ENCODE measurements at regions not wholly inside any gene's neighbourhood (a gene's known extent, or its start where the extent isn't known, plus 50 kb on each side); places are given as distances from the start of the nearest gene placed in this dataset.
A peak's percentile ranks its signal among the peaks of the same experiment; 100 is the strongest.

DNA sequence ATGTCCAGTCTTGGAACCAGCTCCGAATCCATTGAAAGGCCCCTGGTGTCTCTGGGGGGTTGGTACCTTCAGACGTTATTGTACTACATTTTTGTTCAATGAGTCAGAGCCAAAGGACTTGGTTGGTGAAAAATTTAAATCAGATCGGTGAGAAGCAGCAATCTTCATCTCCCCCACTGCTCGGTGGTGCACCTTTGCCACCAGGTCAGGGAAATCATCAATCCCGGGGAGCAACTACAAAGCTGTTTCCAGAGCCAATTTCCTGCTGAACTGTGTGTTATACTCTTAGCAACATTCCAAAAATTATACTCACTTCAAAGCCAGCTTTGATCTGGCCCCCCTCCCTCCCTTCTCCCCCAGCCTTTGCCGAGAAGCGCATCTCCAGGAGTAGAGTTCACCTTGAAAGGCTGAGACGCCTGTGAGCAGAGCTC, 375.2 kb upstream of the WWC1 start:
- DNase-seq, result no peak
- TF ChIP-seq, protein P1, sequence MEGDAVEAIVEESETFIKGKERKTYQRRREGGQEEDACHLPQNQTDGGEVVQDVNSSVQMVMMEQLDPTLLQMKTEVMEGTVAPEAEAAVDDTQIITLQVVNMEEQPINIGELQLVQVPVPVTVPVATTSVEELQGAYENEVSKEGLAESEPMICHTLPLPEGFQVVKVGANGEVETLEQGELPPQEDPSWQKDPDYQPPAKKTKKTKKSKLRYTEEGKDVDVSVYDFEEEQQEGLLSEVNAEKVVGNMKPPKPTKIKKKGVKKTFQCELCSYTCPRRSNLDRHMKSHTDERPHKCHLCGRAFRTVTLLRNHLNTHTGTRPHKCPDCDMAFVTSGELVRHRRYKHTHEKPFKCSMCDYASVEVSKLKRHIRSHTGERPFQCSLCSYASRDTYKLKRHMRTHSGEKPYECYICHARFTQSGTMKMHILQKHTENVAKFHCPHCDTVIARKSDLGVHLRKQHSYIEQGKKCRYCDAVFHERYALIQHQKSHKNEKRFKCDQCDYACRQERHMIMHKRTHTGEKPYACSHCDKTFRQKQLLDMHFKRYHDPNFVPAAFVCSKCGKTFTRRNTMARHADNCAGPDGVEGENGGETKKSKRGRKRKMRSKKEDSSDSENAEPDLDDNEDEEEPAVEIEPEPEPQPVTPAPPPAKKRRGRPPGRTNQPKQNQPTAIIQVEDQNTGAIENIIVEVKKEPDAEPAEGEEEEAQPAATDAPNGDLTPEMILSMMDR (IDR thresholded peaks at IDR 0.05), result no peak
- H3K27me3 ChIP-seq, result no peaks in the 10 kb centered on the region
- peak overlapping the region in 1 of 4 donors; percentile 33 for H3K27ac ChIP-seq
- peak in 3 of 4 donors; percentile 24 to 46 (median 29) for ATAC-seq
- no peaks in the 10 kb centered on the region for H3K36me3 ChIP-seq
- no peak for FAIRE-seq
- no peak overlapping the region for H3K4me3 ChIP-seq
- intact Hi-C loops (cut with DNase I), result no loop called here
- 35 to 37% methylated on average over 8 of the region's 8 CpGs for WGBS, 2 donors
- no peaks in the 10 kb centered on the region for H3K4me1 ChIP-seq
- H3K9me3 ChIP-seq, result no peaks in the 10 kb centered on the region

DNA sequence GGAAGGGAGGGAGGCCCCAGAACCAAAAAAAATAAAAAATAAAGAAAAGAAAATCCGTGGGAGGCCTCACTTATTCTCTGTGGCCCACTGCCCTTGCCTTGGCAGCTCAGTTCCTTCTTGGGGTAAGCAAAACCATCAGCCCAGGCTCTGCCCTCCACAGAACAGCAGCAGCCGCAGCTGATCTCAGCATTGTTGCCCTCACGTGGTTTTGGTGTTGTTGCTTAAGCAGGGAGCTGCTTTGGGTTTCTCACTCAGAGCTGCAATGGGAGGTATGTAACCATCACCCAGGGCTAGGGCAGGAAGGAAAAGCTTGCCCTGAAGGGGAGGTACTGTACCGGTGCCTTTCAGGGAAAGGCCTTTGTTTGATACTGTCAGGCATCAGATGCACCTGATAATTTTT, 374.7 kb upstream of the WWC1 start:
- 43 to 57% methylated on average over 4 of the region's 4 CpGs for WGBS, 2 donors
- H3K27ac ChIP-seq, result peak overlapping the region in 1 of 4 donors; percentile 33
- H3K9me3 ChIP-seq, result no peaks in the 10 kb centered on the region
- no peaks in the 10 kb centered on the region for H3K27me3 ChIP-seq
- DNase-seq (peak in 1 of 6 donors; percentile 30), FAIRE-seq (no peak), ATAC-seq (peak in 3 of 4 donors; percentile 19 to 73 (median 70))
- no peak overlapping the region for H3K4me3 ChIP-seq
- H3K4me1 ChIP-seq, result no peaks in the 10 kb centered on the region
- no peaks in the 10 kb centered on the region for H3K36me3 ChIP-seq
- TF ChIP-seq, protein P1 (IDR thresholded peaks at IDR 0.05), result no peak
- intact Hi-C loops (cut with DNase I), result no loop called here

DNA sequence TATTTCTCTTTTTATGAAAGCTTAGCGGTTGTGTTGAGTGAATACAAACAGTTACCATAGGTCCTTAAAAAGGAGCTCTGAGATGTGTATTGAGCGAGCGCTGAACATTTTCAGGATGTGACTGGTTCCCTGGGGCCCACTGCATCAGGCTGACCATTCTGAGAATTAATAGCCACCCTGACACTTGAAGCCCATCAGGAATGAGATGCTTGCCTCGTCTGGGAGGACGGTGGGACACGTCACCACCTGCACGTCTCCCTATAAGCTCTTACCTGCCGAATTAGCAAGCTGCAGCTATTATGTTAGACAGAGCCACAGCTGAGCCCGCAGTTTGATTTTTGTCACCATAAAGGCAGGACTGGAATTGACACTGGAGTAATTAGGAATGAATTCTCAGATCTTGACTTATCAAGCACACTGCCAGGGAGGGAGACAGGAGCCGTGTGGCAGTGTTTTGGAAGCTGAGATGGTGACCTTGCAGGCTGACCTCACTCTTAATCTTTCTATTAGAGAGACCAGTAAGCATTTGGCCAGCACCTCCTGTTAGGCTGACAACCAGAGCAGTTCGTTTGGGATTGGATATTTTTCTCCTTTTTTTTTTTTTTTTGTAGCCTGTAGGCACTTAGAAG, 373.1 kb upstream of the WWC1 start:
- 52 to 56% methylated on average over 11 of the region's 11 CpGs for WGBS, 2 donors
- Histone ChIP-seq H3K36me3 (no peaks in the 10 kb centered on the region), H3K9me3 (no peaks in the 10 kb centered on the region), H3K27ac (no peak overlapping the region), H3K4me1 (no peaks in the 10 kb centered on the region), H3K4me3 (no peak overlapping the region), H3K27me3 (no peaks in the 10 kb centered on the region)
- ATAC-seq (no peak), DNase-seq (no peak), FAIRE-seq (no peak)
- intact Hi-C loops (cut with DNase I), result no loop called here
- TF ChIP-seq, protein P1 (IDR thresholded peaks at IDR 0.05), result no peak

DNA sequence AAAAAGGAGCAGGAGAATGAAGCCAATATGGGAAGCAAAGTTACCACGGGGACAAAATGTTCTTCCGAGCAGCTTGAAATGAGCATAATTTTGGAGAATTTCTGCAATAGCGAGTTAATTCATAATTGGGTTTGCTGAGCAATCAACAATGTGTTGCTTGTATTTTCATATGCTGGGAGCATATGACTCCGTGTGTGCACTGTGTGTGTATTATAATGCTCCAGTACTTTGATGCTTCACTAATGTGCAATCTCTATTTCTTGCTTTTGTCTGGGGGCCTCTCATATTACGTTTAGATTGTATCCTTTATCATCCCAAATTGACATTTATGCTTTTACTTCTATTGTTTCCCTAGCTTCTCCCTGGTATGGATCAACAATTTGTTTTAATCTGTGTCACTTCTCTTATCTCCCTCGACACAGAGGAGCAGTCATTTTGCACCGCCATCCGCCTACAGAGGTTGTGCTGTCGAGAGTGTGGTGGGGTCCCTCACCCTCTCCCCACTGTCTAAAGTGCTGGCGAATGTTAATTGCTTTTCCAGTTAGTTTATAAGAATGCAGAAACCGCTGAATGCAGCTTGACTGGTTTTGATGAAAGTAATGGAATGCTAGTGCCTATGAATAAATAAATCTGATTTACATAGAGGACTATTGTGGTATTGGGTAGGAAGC, 372.5 kb upstream of the WWC1 start:
- FAIRE-seq (no peak), ATAC-seq (no peak), DNase-seq (no peak)
- H3K27ac ChIP-seq, result no peak overlapping the region
- H3K27me3 ChIP-seq, result no peaks in the 10 kb centered on the region
- 33 to 34% methylated on average over 11 of the region's 11 CpGs for WGBS, 2 donors
- H3K4me1 ChIP-seq, result no peaks in the 10 kb centered on the region
- no peaks in the 10 kb centered on the region for H3K9me3 ChIP-seq
- TF ChIP-seq, protein P1 (IDR thresholded peaks at IDR 0.05), result no peak
- H3K36me3 ChIP-seq, result no peaks in the 10 kb centered on the region
- no peak overlapping the region for H3K4me3 ChIP-seq
- intact Hi-C loops (cut with DNase I), result no loop called here

DNA sequence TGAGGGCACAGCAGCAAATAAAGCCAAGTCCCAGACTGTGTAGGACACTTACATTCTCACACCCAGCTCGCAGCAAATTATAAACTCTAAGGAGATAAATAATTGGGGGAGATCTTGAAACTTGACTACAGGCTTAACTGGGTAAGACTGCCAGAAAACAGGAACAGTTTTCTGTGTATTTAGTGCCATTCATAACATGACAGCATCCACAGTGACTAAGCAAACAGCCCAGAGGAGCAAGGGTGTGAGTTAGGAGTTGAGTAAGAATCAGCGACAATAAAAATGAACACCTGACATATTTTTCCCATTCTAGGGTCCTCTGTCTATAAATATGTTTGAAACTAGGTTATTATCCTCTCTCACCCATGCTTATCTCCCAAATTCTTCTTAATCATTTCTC, 370.9 kb upstream of the WWC1 start:
- no peaks in the 10 kb centered on the region for H3K27me3 ChIP-seq
- TF ChIP-seq, protein P1 (IDR thresholded peaks at IDR 0.05), result no peak
- no peaks in the 10 kb centered on the region for H3K9me3 ChIP-seq
- 35 to 50% methylated on average over 2 of the region's 2 CpGs for WGBS, 2 donors
- no peak for DNase-seq
- no peak for FAIRE-seq
- no peak overlapping the region for H3K27ac ChIP-seq
- no peak for ATAC-seq
- no peaks in the 10 kb centered on the region for H3K36me3 ChIP-seq
- no peaks in the 10 kb centered on the region for H3K4me1 ChIP-seq
- intact Hi-C loops (cut with DNase I), result no loop called here
- H3K4me3 ChIP-seq, result no peak overlapping the region

Data from pancreas (tissue), 10 donors.